Osteocyte (in vitro differentiated cells): ENCODE measurements at regions not wholly inside any gene's neighbourhood (a gene's known extent, or its start where the extent isn't known, plus 50 kb on each side); places are given as distances from the start of the nearest gene placed in this dataset.

ENCODE experiments used
- DNase-seq: peaks from one replicate; pipeline ENCODE4 v3.0.0; 2021; ENCODE audit warnings: mixed read lengths; ENCODE audit not compliant: unreplicated experiment; ENCODE audit errors: extremely low spot score
- H3K27ac Mint-ChIP-seq: one replicate; pipeline ENCODE4 v1.8.0; 2021; ENCODE audit warnings: mild to moderate bottlenecking, mixed read lengths; ENCODE audit not compliant: unreplicated experiment
- H3K27me3 Mint-ChIP-seq: one replicate; pipeline ENCODE4 v1.8.0; 2021; ENCODE audit warnings: mixed read lengths; ENCODE audit not compliant: unreplicated experiment
- H3K36me3 Mint-ChIP-seq: one replicate; pipeline ENCODE4 v1.8.0; 2021; ENCODE audit warnings: mixed read lengths; ENCODE audit not compliant: unreplicated experiment
- H3K4me1 Mint-ChIP-seq: one replicate; pipeline ENCODE4 v1.8.0; 2021; ENCODE audit warnings: mixed read lengths; ENCODE audit not compliant: unreplicated experiment
- H3K4me3 Mint-ChIP-seq: one replicate; pipeline ENCODE4 v1.8.0; 2021; ENCODE audit warnings: mild to moderate bottlenecking, moderate library complexity, mixed read lengths; ENCODE audit not compliant: unreplicated experiment
- H3K9me3 Mint-ChIP-seq: one replicate; pipeline ENCODE4 v1.8.0; 2021; ENCODE audit warnings: mixed read lengths; ENCODE audit not compliant: unreplicated experiment
- TF ChIP-seq, protein P1 (sequence below): fragments of 200-600 bp; sonication (generic); IDR thresholded peaks from 2 replicates; pipeline ENCODE4 v1.5.0; 2021; ENCODE audit warnings: antibody characterized with exemption, mild to moderate bottlenecking, moderate library complexity

DNA sequence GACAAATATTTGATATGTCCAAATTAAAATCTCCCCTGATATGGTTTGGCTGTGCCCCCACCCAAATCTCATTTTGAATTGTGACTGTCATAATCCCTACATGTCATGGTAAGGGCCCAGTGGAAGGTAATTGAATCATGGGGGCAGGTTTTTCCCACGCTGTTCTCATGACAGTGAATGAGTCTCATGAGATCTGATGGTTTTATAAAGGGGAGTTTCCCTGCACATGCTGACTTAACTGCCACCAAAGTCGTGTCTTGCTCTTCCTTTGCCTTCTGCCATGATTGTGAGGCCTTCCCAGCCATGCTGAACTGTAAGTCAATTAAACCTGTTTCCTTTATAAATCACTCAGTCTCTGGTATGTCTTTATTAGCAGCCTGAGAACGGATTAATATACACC is 207.0 kb downstream of the BARHL2 start:
- H3K9me3 Mint-ChIP-seq: no peaks in the 10 kb centered on the region
- H3K27me3 Mint-ChIP-seq: no peaks in the 10 kb centered on the region
- TF ChIP-seq, protein P1, sequence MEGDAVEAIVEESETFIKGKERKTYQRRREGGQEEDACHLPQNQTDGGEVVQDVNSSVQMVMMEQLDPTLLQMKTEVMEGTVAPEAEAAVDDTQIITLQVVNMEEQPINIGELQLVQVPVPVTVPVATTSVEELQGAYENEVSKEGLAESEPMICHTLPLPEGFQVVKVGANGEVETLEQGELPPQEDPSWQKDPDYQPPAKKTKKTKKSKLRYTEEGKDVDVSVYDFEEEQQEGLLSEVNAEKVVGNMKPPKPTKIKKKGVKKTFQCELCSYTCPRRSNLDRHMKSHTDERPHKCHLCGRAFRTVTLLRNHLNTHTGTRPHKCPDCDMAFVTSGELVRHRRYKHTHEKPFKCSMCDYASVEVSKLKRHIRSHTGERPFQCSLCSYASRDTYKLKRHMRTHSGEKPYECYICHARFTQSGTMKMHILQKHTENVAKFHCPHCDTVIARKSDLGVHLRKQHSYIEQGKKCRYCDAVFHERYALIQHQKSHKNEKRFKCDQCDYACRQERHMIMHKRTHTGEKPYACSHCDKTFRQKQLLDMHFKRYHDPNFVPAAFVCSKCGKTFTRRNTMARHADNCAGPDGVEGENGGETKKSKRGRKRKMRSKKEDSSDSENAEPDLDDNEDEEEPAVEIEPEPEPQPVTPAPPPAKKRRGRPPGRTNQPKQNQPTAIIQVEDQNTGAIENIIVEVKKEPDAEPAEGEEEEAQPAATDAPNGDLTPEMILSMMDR: no peak
- no peaks in the 10 kb centered on the region for H3K4me1 Mint-ChIP-seq
- no peak for DNase-seq
- no peak overlapping the region for H3K4me3 Mint-ChIP-seq
- H3K27ac Mint-ChIP-seq: no peak overlapping the region
- H3K36me3 Mint-ChIP-seq: no peaks in the 10 kb centered on the region

DNA sequence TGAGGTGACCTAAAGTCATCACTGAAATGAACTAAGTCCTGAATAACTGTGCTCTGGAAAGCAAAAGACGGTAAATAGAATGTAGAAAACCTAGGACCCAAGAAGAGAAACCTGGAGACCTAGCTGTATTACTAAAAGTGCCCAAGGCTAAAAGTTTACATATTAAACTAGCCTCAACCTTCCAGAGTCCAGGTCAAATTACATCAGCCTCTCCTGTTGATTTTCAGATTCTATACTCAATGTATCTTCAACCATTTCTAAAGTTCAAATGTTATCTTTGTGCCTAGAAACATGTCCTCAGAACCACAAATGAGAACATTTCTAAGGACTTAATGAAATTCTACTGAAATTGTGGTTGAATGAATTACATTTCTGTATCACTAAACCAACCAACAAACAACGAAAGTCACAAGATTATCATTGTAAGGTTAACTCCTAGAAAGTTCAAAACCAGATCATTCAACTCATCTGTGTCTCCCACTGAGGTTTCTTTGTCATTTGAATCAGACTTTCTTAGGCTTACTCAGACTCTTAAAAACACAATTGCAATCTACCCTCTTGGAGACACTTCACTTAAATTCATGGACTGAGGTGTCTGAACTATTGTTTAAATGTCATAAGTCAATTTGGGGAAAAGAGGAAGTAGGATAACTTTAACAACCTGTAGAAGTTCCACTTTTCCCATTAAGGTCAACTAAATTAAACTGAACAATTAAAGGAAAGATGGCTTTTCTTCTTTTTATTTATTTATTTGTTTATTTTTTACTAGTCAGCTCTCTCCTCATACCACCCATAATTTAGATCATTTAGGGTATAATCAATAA is 207.7 kb downstream of the BARHL2 start:
- H3K4me3 Mint-ChIP-seq: no peak overlapping the region
- H3K36me3 Mint-ChIP-seq: no peaks in the 10 kb centered on the region
- H3K4me1 Mint-ChIP-seq: no peaks in the 10 kb centered on the region
- no peaks in the 10 kb centered on the region for H3K9me3 Mint-ChIP-seq
- no peak for DNase-seq
- TF ChIP-seq, protein P1: no peak
- H3K27me3 Mint-ChIP-seq: no peaks in the 10 kb centered on the region
- H3K27ac Mint-ChIP-seq: no peak overlapping the region

DNA sequence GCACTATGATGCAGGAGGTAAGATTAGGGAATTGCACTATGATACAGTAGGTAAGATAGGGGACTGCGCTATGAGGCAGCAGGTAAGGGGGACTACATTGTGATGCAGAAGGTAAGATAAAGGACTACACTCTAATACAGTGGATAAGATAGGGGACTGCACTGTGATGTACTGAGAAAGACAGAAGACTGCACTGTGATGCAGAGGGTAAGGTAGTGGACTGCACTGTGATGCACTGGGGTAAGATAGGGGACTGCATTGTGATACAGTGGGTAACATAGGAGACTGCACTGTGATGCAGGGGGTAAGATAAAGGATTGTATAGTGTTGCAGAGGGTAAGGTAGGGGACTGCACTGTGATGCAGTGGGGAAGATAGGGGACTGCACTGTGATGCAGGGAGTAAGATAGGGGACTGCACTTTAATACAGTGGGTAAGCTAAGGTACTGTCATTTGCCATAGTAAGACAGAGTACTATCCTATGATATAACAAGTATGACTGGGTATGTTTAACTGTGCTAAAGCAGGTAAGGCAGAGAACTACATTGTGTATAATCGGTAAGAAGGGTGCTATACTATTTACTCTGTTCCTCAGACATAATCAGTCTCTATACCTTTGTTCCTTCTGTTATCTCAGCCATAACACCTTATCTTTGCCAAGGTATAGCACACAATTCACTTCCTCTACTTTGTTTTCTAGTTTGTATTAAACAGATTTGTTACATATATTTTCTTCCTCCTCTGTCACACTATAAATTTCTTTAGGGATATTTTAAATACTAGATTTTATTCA is 208.5 kb downstream of the BARHL2 start:
- Mint-ChIP-seq H3K27ac (no peak overlapping the region), H3K4me1 (no peaks in the 10 kb centered on the region), H3K9me3 (no peaks in the 10 kb centered on the region), H3K4me3 (no peak overlapping the region), H3K27me3 (no peaks in the 10 kb centered on the region), H3K36me3 (no peaks in the 10 kb centered on the region)
- DNase-seq: no peak
- TF ChIP-seq, protein P1: no peak

DNA sequence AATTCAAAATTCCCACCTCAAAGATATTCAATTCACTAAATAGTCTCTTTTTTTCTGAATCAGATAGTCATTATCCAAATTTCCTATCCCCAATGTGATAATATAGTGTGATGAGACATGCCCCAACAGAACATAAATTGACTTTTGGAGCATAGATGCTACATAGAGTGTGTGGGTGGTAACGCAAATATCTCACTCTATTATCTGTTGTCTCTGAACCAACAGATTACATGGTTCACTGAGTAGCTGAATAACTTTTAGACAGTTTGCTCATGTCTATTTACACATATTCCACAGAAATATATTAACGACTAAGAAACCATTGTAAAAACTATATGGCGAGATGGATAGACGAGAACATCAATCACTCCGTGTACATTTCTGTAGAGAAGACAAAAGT is 209.9 kb downstream of the BARHL2 start:
- TF ChIP-seq, protein P1: no peak
- Mint-ChIP-seq H3K4me1 (no peaks in the 10 kb centered on the region), H3K36me3 (no peaks in the 10 kb centered on the region), H3K27ac (no peak overlapping the region), H3K27me3 (no peaks in the 10 kb centered on the region), H3K4me3 (no peak overlapping the region), H3K9me3 (no peaks in the 10 kb centered on the region)
- DNase-seq: no peak

GRCh38 chr1:90505806-90506205 is 211.3 kb downstream of the BARHL2 start:
- Mint-ChIP-seq H3K4me3 (no peak overlapping the region), H3K36me3 (no peaks in the 10 kb centered on the region), H3K27ac (no peak overlapping the region), H3K9me3 (no peaks in the 10 kb centered on the region), H3K27me3 (peaks cover 3% of the 10 kb centered on the region), H3K4me1 (no peaks in the 10 kb centered on the region)
- no peak for DNase-seq
- TF ChIP-seq, protein P1: no peak
